ENCODE measurements at regions not wholly inside any gene's neighbourhood (a gene's known extent, or its start where the extent isn't known, plus 50 kb on each side); places are given as distances from the start of the nearest gene placed in this dataset.
"Not testable (repeated sequence)": the region's sequence is repeated elsewhere in the genome, so short reads cannot be mapped to it uniquely, and the experiment has no call there.

DNA sequence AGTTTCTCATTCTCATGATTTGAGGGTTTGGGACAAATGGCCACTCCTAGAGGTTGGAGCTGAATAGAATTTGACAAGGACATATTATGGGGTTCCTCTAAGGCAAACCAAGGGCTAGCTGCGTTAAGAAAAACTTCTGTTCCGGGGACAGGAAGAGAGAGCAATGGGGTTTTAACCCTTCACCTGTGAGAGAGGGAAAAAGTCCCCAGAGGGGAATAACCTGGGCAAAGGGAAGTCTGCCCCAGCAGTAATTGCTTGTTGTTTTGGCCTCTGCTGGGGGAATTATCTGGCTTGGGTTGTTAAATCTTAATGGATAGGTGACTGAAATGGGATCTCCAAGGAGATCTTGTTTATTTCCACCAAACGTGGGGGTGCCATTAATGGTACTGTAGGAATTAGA is 110.1 kb upstream of the MOCS2 start:
- DNase-seq, result no peak

GRCh38 chr5:53233645-53234405 is 124.3 kb upstream of the MOCS2 start:
- DNase-seq, result no peak

DNA sequence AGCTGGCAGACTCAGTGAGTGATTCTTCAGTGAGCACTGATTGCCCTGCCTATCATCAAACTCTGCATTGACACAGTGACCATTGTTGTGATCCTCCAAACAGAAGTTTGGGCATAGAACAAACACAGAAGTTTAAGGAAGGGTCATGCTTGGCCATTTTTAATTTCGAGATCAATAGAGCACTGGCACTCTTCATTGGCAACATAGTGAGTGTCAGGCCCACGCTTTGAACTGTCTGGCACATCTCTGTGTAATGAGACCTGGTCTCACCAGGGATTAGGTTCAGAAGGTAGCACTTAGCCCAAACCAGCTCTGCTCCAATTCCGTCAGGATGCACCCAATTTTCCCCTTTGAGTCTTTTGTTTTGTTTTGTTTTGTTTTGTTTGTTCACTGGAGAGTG is 127.1 kb upstream of the MOCS2 start:
- no peak for DNase-seq

GRCh38 chr5:53237876-53238275 is 128.3 kb upstream of the MOCS2 start:
- no peak for DNase-seq

DNA sequence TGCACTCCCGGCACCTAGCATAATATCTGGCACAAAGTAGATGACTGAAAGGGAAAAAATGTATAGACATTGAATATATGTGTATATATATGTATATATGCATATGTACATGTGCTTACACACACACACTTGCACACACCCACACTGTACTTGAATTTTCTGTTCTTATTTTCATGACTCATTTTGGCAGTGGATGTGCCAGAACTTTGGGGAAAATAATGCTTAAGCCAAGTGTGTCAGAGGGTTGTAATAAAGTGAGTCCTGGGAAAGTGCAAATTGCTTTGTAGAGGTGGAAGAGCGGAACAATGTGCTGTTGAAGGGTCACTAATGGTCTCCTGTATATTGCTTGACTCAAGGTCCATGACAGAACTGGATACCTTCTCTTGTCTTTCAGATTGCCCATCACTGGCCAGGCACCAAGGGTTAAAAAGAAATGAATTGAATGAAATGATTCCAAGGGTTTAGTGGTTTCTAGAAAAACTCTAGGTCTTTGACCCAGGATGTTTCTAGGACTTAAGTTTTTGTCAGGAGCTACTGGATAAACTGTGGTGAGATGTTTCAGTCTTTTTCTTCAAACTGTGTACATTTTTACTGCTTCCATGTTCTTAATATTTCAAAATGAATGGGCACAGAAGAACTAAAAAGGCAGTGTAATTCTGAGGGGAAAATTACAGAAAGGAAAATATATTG is 129.9 kb upstream of the MOCS2 start:
- DNase-seq, result no peak

GRCh38 chr5:53240661-53241060 is 131.1 kb upstream of the MOCS2 start:
- no peak for DNase-seq

GRCh38 chr5:53241572-53241971 is 132.0 kb upstream of the MOCS2 start:
- no peak for DNase-seq

DNA sequence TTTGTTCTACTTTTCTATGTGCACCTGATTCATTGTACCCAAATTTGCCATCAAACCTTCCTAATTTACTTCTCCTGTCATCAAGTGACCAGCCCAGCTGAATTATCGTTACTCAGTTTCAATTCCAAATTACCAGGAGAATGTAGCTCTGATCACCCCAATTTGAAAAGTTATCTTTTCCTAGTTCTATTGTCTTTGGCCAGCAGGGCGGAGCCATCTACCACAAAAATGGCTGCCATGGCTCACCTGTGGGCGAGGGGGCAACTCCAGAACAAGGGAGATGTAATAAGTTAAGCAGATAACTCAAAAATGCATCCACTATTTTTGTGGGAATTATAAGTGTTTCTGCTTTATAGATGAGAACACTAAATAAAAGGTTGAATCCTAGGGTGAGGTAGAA is 133.8 kb upstream of the MOCS2 start:
- no peak for DNase-seq

- DNase-seq, result no peak
Observed at GRCh38 chr5:53246042-53246836, 136.7 kb upstream of the MOCS2 start.

GRCh38 chr5:53249529-53250200 is 140.1 kb upstream of the MOCS2 start:
- no peak for DNase-seq

DNA sequence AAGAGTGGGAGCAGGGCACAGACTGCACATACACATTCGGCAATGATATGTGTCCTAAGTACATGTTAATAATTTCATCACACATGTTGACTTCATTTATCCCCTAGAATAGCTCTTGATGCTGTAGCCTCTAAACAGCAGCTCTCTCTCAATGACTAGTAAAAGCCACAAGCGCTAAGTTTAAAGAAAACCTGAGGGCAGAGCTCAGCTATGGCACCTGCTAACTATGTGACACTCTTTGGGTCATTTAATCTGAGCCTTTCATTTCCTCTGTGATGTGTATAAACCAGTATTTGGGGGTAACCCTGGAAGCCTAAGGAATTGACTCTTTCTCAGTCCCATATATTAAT is 140.6 kb upstream of the MOCS2 start:
- DNase-seq, result no peak

DNA sequence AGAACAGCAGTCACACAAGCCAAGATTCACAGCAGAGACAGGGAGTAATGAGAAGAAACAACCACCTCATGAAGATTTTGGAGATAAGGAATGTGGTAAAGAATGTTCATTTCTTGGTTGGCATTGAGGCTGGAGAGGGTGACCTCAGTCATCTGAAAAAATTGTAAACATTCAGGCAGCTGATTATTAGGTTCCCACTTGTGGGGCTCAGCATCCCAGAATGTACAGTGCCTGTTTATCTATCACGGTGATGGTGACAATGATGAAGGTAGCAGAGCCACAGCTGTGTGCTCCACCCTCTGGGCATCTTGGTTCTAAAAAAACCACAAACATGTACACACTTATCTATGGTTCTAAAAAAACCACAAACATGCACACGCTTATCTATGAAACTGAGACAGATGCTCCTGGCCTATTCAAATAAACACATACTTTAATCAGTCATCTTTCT is 143.9 kb upstream of the MOCS2 start:
- DNase-seq, result no peak

DNA sequence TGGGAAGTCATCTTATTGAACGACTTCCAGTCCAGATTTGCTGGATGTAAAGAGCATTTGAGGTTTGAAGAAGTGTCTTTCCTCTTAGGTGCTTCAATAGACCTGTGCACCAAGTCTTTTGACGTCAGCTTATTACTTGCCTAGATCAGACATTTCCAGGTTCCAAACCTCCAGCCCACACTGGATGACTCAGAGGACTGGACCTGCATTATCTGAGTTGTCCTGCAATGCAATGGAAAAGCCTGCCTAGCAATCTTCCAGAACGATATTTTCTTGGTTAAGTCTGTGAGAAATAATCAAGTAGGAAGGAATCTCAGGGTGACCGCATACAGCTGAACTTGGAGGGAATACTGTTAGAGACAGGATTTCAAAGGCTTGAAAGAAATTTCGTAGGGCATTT is 147.2 kb upstream of the MOCS2 start:
- no peak for DNase-seq

- DNase-seq, result no peak
Observed at GRCh38 chr5:53257806-53258373, 148.3 kb upstream of the MOCS2 start.

DNA sequence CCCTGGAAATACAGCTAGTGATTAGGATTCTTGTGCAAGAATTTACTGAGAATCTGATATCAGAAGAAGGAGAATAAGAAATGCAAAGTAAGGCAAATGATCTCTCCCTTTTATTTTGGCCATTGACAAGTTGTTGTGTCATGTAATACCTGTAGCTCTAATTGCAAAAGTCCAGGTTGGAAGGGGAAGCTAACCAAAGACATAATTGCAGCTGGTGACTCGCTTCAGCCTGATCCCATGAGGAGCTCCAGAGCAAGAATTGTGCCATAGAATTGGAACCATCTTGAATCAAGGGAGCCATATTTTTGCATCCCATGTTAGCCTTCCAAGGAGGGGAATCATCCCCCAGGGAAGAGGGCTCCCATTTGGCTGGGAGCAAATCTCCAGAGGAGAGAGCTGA is 149.6 kb upstream of the MOCS2 start:
- DNase-seq, result no peak

GRCh38 chr5:53260446-53260845 is 150.9 kb upstream of the MOCS2 start:
- no peak for DNase-seq

- DNase-seq, result no peak
Observed at GRCh38 chr5:53261245-53261644, 151.7 kb upstream of the MOCS2 start.

- no peak for DNase-seq
Observed at GRCh38 chr5:53262348-53262970, 152.9 kb upstream of the MOCS2 start.

- DNase-seq, result no peak
Observed at GRCh38 chr5:53263151-53263550, 153.6 kb upstream of the MOCS2 start.

DNA sequence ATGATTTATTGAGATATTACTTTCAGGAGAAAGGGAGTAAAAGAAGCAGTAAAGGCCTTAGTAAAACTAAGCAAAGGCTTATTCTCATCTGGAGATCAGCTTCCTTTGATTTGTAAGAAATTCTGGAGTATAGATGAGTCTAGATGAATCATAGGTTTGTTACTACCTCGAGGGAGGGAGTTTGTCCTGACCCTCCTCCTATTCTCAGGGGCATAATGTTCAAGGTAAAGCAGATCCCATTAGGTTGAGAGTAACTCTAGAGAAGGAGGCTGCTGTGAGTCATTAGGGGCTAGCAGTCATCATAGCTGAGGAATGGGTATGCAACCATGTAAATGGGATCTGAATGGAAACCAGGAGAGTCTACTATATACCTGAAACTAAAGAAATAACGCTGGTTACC is 155.5 kb upstream of the MOCS2 start:
- DNase-seq, result no peak

GRCh38 chr5:53268241-53268640 is 158.7 kb upstream of the MOCS2 start:
- DNase-seq, result not testable (repeated sequence)

DNA sequence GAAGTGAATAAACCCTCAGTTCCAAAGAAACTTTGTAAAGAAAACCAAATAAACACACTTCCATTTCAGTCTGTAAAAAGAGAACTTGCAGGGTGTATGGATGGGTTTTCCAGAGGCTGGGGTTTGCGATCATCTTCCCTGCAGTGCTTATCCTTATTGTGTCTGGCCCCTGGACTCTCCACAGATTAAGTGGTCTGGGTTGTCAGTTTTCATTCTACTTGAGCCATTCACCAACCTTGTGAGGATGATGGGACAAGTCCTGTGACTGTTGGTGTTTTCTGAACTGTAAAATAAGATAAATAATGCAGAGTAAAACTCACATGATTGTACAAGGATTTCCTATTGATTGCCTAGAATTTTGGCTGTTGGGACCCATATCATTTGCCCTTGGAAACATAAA is 166.1 kb upstream of the MOCS2 start:
- no peak for DNase-seq

DNA sequence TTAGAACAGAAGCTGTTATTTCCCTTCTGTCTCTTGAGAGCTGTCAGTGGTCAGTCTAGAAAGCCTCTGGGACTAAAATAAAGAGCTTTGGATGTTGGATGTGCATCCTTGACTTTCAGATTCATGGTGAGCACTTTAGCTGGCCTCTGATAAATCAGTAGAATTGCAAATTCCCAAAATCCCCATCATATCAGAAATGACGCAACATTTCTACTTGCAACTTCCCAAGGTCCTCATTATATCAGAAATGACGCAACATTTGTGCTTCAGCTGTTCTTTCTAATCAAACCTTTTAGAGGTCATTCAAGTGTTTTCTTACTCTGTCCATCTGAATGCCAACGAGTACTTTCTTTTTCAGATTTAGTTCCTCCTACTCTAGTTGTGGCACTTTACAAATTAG is 167.3 kb upstream of the MOCS2 start:
- no peak for DNase-seq
